ENCODE measurements at regions not wholly inside any gene's neighbourhood (a gene's known extent, or its start where the extent isn't known, plus 50 kb on each side); places are given as distances from the start of the nearest gene placed in this dataset.

GRCh38 chr2:166665991-166666940 lies 172.2 kb upstream of the SCN7A start:
- H3K9me3 ChIP-seq (ENCODE audit: low read depth), result no peaks in the 10 kb centered on the region
- no peaks in the 10 kb centered on the region for H3K36me3 ChIP-seq
- H3K4me3 ChIP-seq, result no peak overlapping the region
- no peaks in the 10 kb centered on the region for H3K27me3 ChIP-seq
- DNase-seq (ENCODE audit: low read depth in 1 of 2, low spot score in 1 of 2), result peak in 1 of 2 donors; percentile 50
- TF ChIP-seq CTCF (IDR thresholded peaks at IDR 0.05; ENCODE audit: low read depth, low read length), result no peak
- H3K27ac ChIP-seq, result no peak overlapping the region
- peaks cover 7% of the 10 kb centered on the region for H3K4me1 ChIP-seq (ENCODE audit: low read depth)

- TF ChIP-seq CTCF (IDR thresholded peaks at IDR 0.05; ENCODE audit: low read depth, low read length), result no peak
- Histone ChIP-seq H3K27ac (no peak overlapping the region), H3K9me3 (ENCODE audit: low read depth) (no peaks in the 10 kb centered on the region), H3K4me3 (no peak overlapping the region), H3K27me3 (no peaks in the 10 kb centered on the region), H3K36me3 (no peaks in the 10 kb centered on the region), H3K4me1 (ENCODE audit: low read depth) (peaks cover 12% of the 10 kb centered on the region)
- DNase-seq (ENCODE audit: low read depth in 1 of 2, low spot score in 1 of 2), result no peak
These were observed 167.8 kb upstream of the SCN7A start for GRCh38 chr2:166661824-166662223.

GRCh38 chr2:166661391-166661790 lies 167.3 kb upstream of the SCN7A start:
- H3K4me3 ChIP-seq, result no peak overlapping the region
- no peaks in the 10 kb centered on the region for H3K9me3 ChIP-seq (ENCODE audit: low read depth)
- peak in 1 of 2 donors; percentile 5 for DNase-seq (ENCODE audit: low read depth in 1 of 2, low spot score in 1 of 2)
- no peaks in the 10 kb centered on the region for H3K36me3 ChIP-seq
- no peaks in the 10 kb centered on the region for H3K27me3 ChIP-seq
- no peak overlapping the region for H3K27ac ChIP-seq
- peaks cover 12% of the 10 kb centered on the region for H3K4me1 ChIP-seq (ENCODE audit: low read depth)
- no peak for TF ChIP-seq CTCF (IDR thresholded peaks at IDR 0.05; ENCODE audit: low read depth, low read length)

- H3K9me3 ChIP-seq (ENCODE audit: low read depth), result no peaks in the 10 kb centered on the region
- no peak overlapping the region for H3K4me3 ChIP-seq
- no peak overlapping the region for H3K27ac ChIP-seq
- no peak for TF ChIP-seq CTCF (IDR thresholded peaks at IDR 0.05; ENCODE audit: low read depth, low read length)
- DNase-seq (ENCODE audit: low read depth in 1 of 2, low spot score in 1 of 2), result no peak
- no peaks in the 10 kb centered on the region for H3K36me3 ChIP-seq
- H3K4me1 ChIP-seq (ENCODE audit: low read depth), result peaks cover 12% of the 10 kb centered on the region
- H3K27me3 ChIP-seq, result no peaks in the 10 kb centered on the region
These were observed 164.9 kb upstream of the SCN7A start for GRCh38 chr2:166658901-166659300.

GRCh38 chr2:166653185-166653813 lies 159.2 kb upstream of the SCN7A start:
- H3K27ac ChIP-seq, result no peak overlapping the region
- no peak for TF ChIP-seq CTCF (IDR thresholded peaks at IDR 0.05; ENCODE audit: low read depth, low read length)
- no peaks in the 10 kb centered on the region for H3K27me3 ChIP-seq
- H3K9me3 ChIP-seq (ENCODE audit: low read depth), result no peaks in the 10 kb centered on the region
- no peak overlapping the region for H3K4me3 ChIP-seq
- DNase-seq (ENCODE audit: low read depth in 1 of 2, low spot score in 1 of 2), result peak in 1 of 2 donors; percentile 64
- no peaks in the 10 kb centered on the region for H3K4me1 ChIP-seq (ENCODE audit: low read depth)
- H3K36me3 ChIP-seq, result no peaks in the 10 kb centered on the region
